ENCODE measurements at regions not wholly inside any gene's neighbourhood (a gene's known extent, or its start where the extent isn't known, plus 50 kb on each side); places are given as distances from the start of the nearest gene placed in this dataset.

DNA sequence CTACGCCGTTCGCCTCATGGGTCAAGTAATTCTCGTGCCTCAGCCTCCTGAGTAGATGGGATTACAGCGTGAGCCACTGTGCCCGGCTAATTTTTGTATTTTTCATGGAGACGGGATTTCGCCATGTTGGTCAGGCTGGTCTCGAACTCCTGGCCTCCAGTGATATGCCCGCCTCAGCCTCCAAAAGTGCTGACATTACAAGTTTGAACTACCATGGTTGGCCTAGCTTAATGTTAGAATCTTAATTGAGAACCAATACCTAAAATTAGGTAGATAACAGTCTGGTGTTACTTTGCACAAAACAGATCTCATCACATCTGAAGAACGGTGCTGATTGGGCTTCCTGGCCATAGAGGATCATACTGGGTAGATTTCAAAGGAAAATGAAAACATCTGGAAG, 184.9 kb downstream of the VEGFC start:
- H3K4me3 ChIP-seq = no peak overlapping the region
- TF ChIP-seq EP300 (IDR thresholded peaks at IDR 0.05) = no peak
- no peak for TF ChIP-seq POLR2A (IDR thresholded peaks at IDR 0.05)
- TF ChIP-seq, protein P1, sequence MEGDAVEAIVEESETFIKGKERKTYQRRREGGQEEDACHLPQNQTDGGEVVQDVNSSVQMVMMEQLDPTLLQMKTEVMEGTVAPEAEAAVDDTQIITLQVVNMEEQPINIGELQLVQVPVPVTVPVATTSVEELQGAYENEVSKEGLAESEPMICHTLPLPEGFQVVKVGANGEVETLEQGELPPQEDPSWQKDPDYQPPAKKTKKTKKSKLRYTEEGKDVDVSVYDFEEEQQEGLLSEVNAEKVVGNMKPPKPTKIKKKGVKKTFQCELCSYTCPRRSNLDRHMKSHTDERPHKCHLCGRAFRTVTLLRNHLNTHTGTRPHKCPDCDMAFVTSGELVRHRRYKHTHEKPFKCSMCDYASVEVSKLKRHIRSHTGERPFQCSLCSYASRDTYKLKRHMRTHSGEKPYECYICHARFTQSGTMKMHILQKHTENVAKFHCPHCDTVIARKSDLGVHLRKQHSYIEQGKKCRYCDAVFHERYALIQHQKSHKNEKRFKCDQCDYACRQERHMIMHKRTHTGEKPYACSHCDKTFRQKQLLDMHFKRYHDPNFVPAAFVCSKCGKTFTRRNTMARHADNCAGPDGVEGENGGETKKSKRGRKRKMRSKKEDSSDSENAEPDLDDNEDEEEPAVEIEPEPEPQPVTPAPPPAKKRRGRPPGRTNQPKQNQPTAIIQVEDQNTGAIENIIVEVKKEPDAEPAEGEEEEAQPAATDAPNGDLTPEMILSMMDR (IDR thresholded peaks at IDR 0.05) = no peak
- no peak for TF ChIP-seq POLR2AphosphoS5 (IDR thresholded peaks at IDR 0.05)
- DNase-seq = no peak
- H3K27ac ChIP-seq = no peak overlapping the region
- no peaks in the 10 kb centered on the region for H3K4me1 ChIP-seq
- no peaks in the 10 kb centered on the region for H3K36me3 ChIP-seq
- H3K9me3 ChIP-seq = peaks cover 0 to 4% (median 0%) of the 10 kb centered on the region in 4 donors
- intact Hi-C loops (cut with DNase I; ENCODE audit: low total_unique reads) = no loop called here
- no peaks in the 10 kb centered on the region for H3K27me3 ChIP-seq
- whole genome bisulfite sequencing, 5 donors = 88 to 96% (median 89%) methylated on average over 10 to 11 of the region's 11 CpGs

DNA sequence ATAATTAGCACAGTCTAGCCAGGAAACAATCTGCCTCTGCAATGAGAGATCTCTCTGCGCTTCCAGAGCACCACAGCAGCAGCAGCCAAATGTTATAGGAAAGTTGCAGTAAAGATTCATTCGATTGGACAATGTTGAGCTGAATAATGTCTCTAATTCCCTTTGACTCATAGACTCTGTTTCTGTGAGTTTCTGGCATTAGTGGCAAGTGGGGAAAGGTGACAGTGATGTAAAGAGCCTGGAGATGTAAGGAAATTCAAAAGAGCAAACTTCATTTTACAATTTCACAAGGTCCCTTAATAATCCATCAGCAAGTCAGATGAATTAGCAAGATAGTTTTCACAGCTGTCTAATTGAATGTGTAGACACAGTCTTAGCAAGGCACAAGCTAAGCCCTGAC, 184.4 kb downstream of the VEGFC start:
- TF ChIP-seq POLR2A (IDR thresholded peaks at IDR 0.05) (no peak), EP300 (IDR thresholded peaks at IDR 0.05) (no peak), POLR2AphosphoS5 (IDR thresholded peaks at IDR 0.05) (no peak)
- TF ChIP-seq, protein P1 (IDR thresholded peaks at IDR 0.05) = no peak
- Histone ChIP-seq H3K4me3 (no peak overlapping the region), H3K9me3 (peaks cover 0 to 4% (median 0%) of the 10 kb centered on the region in 4 donors), H3K27me3 (no peaks in the 10 kb centered on the region), H3K4me1 (no peaks in the 10 kb centered on the region), H3K27ac (no peak overlapping the region), H3K36me3 (no peaks in the 10 kb centered on the region)
- WGBS, 5 donors = 84 to 95% (median 90%) methylated on average over 2 of the region's 2 CpGs
- no peak for DNase-seq
- intact Hi-C loops (cut with DNase I; ENCODE audit: low total_unique reads) = no loop called here

DNA sequence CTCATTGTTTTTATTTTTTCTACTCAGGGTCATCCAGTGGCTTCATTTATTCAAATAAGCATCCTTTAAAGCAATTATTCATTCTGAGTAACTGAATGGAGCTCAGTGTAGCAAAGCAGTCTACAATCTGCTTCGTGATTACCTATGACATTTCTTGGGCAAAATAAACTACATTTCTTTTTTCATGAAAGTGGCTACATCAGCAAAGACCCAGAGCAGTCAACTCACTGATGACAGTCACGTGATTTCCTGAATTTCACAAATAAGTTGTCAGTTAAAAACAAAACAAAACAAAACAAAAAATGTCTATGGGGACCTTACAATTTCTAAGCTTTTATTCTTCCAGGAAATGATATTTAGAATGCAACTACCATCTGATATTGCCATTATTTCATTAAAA, 182.1 kb downstream of the VEGFC start:
- Histone ChIP-seq H3K4me3 (no peak overlapping the region), H3K9me3 (peaks cover 0 to 6% (median 0%) of the 10 kb centered on the region in 4 donors), H3K36me3 (no peaks in the 10 kb centered on the region), H3K27me3 (no peaks in the 10 kb centered on the region), H3K4me1 (no peaks in the 10 kb centered on the region), H3K27ac (no peak overlapping the region)
- WGBS, 5 donors = 47 to 68% (median 58%) methylated on average over 2 of the region's 2 CpGs
- no peak for DNase-seq
- TF ChIP-seq, protein P1 (IDR thresholded peaks at IDR 0.05) = no peak
- TF ChIP-seq POLR2A (IDR thresholded peaks at IDR 0.05) (no peak), EP300 (IDR thresholded peaks at IDR 0.05) (no peak), POLR2AphosphoS5 (IDR thresholded peaks at IDR 0.05) (no peak)
- intact Hi-C loops (cut with DNase I; ENCODE audit: low total_unique reads) = no loop called here

DNA sequence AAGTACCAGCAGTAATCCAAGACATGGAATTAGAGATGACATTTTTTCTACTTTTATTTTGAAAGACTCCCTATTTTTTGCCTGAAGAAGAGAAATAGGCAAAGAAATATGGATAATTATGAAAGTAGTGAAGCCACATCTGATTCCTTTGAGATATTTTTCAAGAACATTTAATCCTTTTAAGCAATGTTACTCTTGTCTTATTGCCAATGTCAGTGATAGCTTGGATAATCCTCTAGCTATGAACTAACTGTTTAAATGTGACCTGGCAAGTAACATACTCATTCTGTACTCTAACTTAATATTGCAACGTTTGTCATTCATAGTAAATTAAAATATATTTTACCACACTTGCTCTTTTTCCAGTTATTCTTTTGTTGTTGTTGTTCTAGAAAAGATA, 181.3 kb downstream of the VEGFC start:
- DNase-seq = peak in 1 of 2 donors; percentile 12
- intact Hi-C loops (cut with DNase I; ENCODE audit: low total_unique reads) = no loop called here
- H3K4me1 ChIP-seq = no peaks in the 10 kb centered on the region

More for the DNA sequence above, 181.3 kb downstream of the VEGFC start:
- Histone ChIP-seq H3K27me3 (no peaks in the 10 kb centered on the region), H3K27ac (no peak overlapping the region), H3K4me3 (no peak overlapping the region), H3K9me3 (peaks cover 0 to 10% (median 0%) of the 10 kb centered on the region in 4 donors), H3K36me3 (no peaks in the 10 kb centered on the region)
- WGBS, 5 donors = 23 to 66% (median 50%) methylated on average over 1 of the region's 1 CpG
- no peak for TF ChIP-seq POLR2AphosphoS5 (IDR thresholded peaks at IDR 0.05)
- TF ChIP-seq, protein P1 (IDR thresholded peaks at IDR 0.05) = no peak
- no peak for TF ChIP-seq POLR2A (IDR thresholded peaks at IDR 0.05)
- TF ChIP-seq EP300 (IDR thresholded peaks at IDR 0.05) = no peak

All from stomach (tissue), 8 donors.